ENCODE measurements at regions not wholly inside any gene's neighbourhood (a gene's known extent, or its start where the extent isn't known, plus 50 kb on each side); places are given as distances from the start of the nearest gene placed in this dataset.

GRCh38 chr10:57968328-57969016 lies 299.2 kb downstream of the IPMK start:
- Histone ChIP-seq H3K27me3 (ENCODE audit: insufficient read depth) (no peaks in the 10 kb centered on the region), H4K20me1 (ENCODE audit: insufficient read depth) (no peaks in the 10 kb centered on the region), H3K9me3 (no peaks in the 10 kb centered on the region), H2AFZ (ENCODE audit: low read depth) (no peak overlapping the region; the same call in 1 of the 2 replicates), H3K4me3 (ENCODE audit: low read depth in 2 of 2, low read length in 1 of 2) (no peak overlapping the region), H3K79me2 (ENCODE audit: insufficient read depth) (no peaks in the 10 kb centered on the region), H3K4me1 (ENCODE audit: control insufficient read depth in 1 of 2, insufficient read depth in 2 of 2, low read depth in 1 of 2, low read length in 1 of 2) (peaks cover 2 to 6% of the 10 kb centered on the region in 2 experiments; a peak in 3 of 4 replicates), H3K9me2 (no peaks in the 10 kb centered on the region), H3K9ac (no peak overlapping the region), H3K36me3 (replicated peaks in 1 of 2; ENCODE audit: control insufficient read depth in 1 of 2, insufficient read depth in 2 of 2, low read length in 1 of 2) (no peaks in the 10 kb centered on the region), H3K27ac (ENCODE audit: low read depth in 2 of 2, low read length in 1 of 2) (no peak overlapping the region), H3K4me2 (no peak overlapping the region), H3F3A (replicated peaks; ENCODE audit: insufficient read depth) (peaks cover 18% of the 10 kb centered on the region)
- DNase-seq = no peak
- TF ChIP-seq NRF1 (IDR thresholded peaks at IDR 0.05; ENCODE audit: low read depth, low read length) (no peak), EZH2phosphoT487 (IDR thresholded peaks at IDR 0.05; ENCODE audit: borderline replicate concordance, low read depth) (no peak), GABPA (IDR thresholded peaks at IDR 0.05; ENCODE audit: low read depth) (no peak), SMC3 (IDR thresholded peaks at IDR 0.05; ENCODE audit: low read depth, low read length) (no peak), RXRA (IDR thresholded peaks at IDR 0.05; ENCODE audit: borderline replicate concordance, low read depth) (no peak), JUND (IDR thresholded peaks at IDR 0.05) (no peak), POLR2AphosphoS5 (IDR thresholded peaks at IDR 0.05; ENCODE audit: low read depth, low read length) (no peak), TEAD4 (IDR thresholded peaks at IDR 0.05; ENCODE audit: borderline replicate concordance, insufficient read depth) (no peak), CHD2 (IDR thresholded peaks at IDR 0.05; ENCODE audit: low read length, partially characterized antibody) (no peak), TCF12 (IDR thresholded peaks at IDR 0.05) (no peak), TAF1 (IDR thresholded peaks at IDR 0.05; ENCODE audit: borderline replicate concordance, low read depth, low read length) (no peak), ELF1 (IDR thresholded peaks at IDR 0.05) (no peak), ZBTB33 (IDR thresholded peaks at IDR 0.05; ENCODE audit: borderline replicate concordance, low read depth) (no peak), CTCF (IDR thresholded peaks at IDR 0.05) (no peak)
- 64% methylated on average over 11 of the region's 11 CpGs for WGBS (ENCODE audit: low lambda C conversion rate)
- ChIA-PET POLR2A (no interaction called here), CTCF (no interaction called here)

- DNase-seq = no peak
- Histone ChIP-seq H3K9me3 (no peaks in the 10 kb centered on the region), H3K27me3 (ENCODE audit: insufficient read depth) (no peaks in the 10 kb centered on the region), H3K79me2 (ENCODE audit: insufficient read depth) (no peaks in the 10 kb centered on the region), H3K36me3 (replicated peaks in 1 of 2; ENCODE audit: control insufficient read depth in 1 of 2, insufficient read depth in 2 of 2, low read length in 1 of 2) (no peaks in the 10 kb centered on the region), H3K9me2 (no peaks in the 10 kb centered on the region), H3K4me2 (no peak overlapping the region), H3K4me1 (ENCODE audit: control insufficient read depth in 1 of 2, insufficient read depth in 2 of 2, low read depth in 1 of 2, low read length in 1 of 2) (peaks cover 2 to 6% of the 10 kb centered on the region in 2 experiments; a peak in 3 of 4 replicates), H3K4me3 (ENCODE audit: low read depth in 2 of 2, low read length in 1 of 2) (no peak overlapping the region), H3K27ac (ENCODE audit: low read depth in 2 of 2, low read length in 1 of 2) (peak overlapping the region in 1 of 2 experiments; percentile 77; a peak in 2 of 4 replicates), H4K20me1 (ENCODE audit: insufficient read depth) (no peaks in the 10 kb centered on the region), H3K9ac (peak overlapping the region; percentile 18; the same call in 1 of the 2 replicates), H3F3A (replicated peaks; ENCODE audit: insufficient read depth) (peaks cover 7% of the 10 kb centered on the region), H2AFZ (ENCODE audit: low read depth) (0 out of 2 replicates have a peak overlapping the region, but pooled peaks have one; percentile 5)
- ChIA-PET POLR2A (no interaction called here), CTCF (interaction anchor here (0.6 kb wide), 1 partner anchor 386 kb away, joined by 3 read pairs; no protein-coding TSS in a partner anchor)
- TF ChIP-seq RCOR1 (IDR thresholded peaks at IDR 0.05; ENCODE audit: low read length) = no peak
- TF ChIP-seq NFIC (IDR thresholded peaks at IDR 0.05; ENCODE audit: borderline replicate concordance) = peak; percentile 62
- no peak for TF ChIP-seq MAX (IDR thresholded peaks at IDR 0.05; ENCODE audit: low read depth)
- peak in 1 of 2 experiments; percentile 51; a peak in 1 of 4 replicates for TF ChIP-seq EP300 (IDR thresholded peaks at IDR 0.05; ENCODE audit: borderline replicate concordance in 1 of 2, low read depth in 1 of 2, low read length in 1 of 2)
- 0 out of 2 replicates have a peak, but pooled peaks have one; percentile 17 for TF ChIP-seq PBX3 (IDR thresholded peaks at IDR 0.05)
- peak; percentile 38; the same call in 1 of the 2 replicates for TF ChIP-seq TCF12 (IDR thresholded peaks at IDR 0.05)
- peak; percentile 28; the same call in 1 of the 2 replicates for TF ChIP-seq JUND (IDR thresholded peaks at IDR 0.05)
- no peak for TF ChIP-seq NRF1 (IDR thresholded peaks at IDR 0.05; ENCODE audit: low read depth, low read length)
- TF ChIP-seq FOSL2 (IDR thresholded peaks at IDR 0.05; ENCODE audit: borderline replicate concordance, low read depth) = peak; percentile 26; the same call in 1 of the 2 replicates
- TF ChIP-seq USF1 (IDR thresholded peaks at IDR 0.05; ENCODE audit: borderline replicate concordance, low read depth) = no peak
- TF ChIP-seq YY1 (IDR thresholded peaks at IDR 0.05; ENCODE audit: low read depth) = no peak; the same call in 1 of the 2 replicates
- no peak for TF ChIP-seq SMC3 (IDR thresholded peaks at IDR 0.05; ENCODE audit: low read depth, low read length)
- 48% methylated on average over 3 of the region's 3 CpGs for WGBS (ENCODE audit: low lambda C conversion rate)
Observed at GRCh38 chr10:57964351-57964750, 303.3 kb downstream of the IPMK start.
